22Rv1 (cell line): ENCODE measurements at regions not wholly inside any gene's neighbourhood (a gene's known extent, or its start where the extent isn't known, plus 50 kb on each side); places are given as distances from the start of the nearest gene placed in this dataset.

Experiments used
- H3K27ac ChIP-seq: fragments of 450-650 bp; 2 replicates; pipeline ENCODE4 v1.5.1; 2017
- CTCF ChIP-seq: fragments of 450-650 bp; IDR thresholded peaks from 2 replicates; pipeline ENCODE4 v1.5.1; 2017; ENCODE audit warnings: mild to moderate bottlenecking
- ZFX ChIP-seq: fragments of 450-650 bp; IDR thresholded peaks from 2 replicates; pipeline ENCODE4 v1.6.1; 2017; ENCODE audit warnings: antibody characterized with exemption, borderline replicate concordance

DNA sequence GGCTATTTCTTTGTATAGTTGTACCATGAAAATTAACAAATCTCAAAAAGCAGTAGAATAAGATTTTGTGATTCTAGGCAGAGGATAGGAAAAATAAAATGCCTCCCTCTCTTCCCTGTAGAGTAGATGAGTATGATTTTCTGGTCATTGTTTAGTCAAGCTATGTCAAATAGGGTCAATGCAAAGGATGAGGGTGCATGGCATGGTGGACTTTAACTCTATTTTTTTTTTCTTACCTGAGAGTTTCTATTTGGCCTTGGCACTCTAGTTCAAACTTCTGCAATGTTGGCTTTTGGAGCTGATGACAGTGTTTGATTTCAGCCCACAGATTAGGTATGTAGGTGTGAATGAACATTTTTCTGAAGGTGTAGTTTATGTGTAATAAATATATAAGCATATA is 224.5 kb downstream of the TRIB2 start:
- no peak overlapping the region for H3K27ac ChIP-seq
- no peak for TF ChIP-seq ZFX
- TF ChIP-seq CTCF: no peak

- TF ChIP-seq ZFX: no peak
- no peak for TF ChIP-seq CTCF
- H3K27ac ChIP-seq: no peak overlapping the region
These were observed 231.7 kb downstream of the TRIB2 start for GRCh38 chr2:12948231-12948960.

DNA sequence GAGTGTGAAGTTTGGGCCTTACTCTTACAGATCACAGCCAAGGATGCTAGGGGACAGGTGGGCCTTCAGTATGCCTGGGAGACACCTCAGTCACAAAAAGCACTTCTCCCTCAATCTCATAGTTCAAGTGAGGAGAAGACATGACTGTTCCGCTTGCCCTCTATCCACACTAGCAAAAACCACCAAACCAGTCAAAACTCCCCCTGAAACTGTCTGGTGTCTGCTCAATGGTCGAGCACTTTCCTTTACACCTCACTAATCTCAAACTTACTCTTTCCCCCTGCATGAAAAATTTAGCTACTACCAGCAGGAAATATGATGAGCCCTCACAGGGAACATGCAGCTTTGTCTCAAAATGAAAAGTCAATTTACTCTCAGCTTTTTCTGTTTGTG is 232.2 kb downstream of the TRIB2 start:
- TF ChIP-seq CTCF (no peak), ZFX (no peak)
- H3K27ac ChIP-seq: no peak overlapping the region

GRCh38 chr2:12949406-12949805 is 232.7 kb downstream of the TRIB2 start:
- H3K27ac ChIP-seq: no peak overlapping the region
- no peak for TF ChIP-seq ZFX
- TF ChIP-seq CTCF: no peak

GRCh38 chr2:12950174-12950573 is 233.4 kb downstream of the TRIB2 start:
- TF ChIP-seq ZFX (no peak), CTCF (no peak)
- H3K27ac ChIP-seq: no peak overlapping the region

DNA sequence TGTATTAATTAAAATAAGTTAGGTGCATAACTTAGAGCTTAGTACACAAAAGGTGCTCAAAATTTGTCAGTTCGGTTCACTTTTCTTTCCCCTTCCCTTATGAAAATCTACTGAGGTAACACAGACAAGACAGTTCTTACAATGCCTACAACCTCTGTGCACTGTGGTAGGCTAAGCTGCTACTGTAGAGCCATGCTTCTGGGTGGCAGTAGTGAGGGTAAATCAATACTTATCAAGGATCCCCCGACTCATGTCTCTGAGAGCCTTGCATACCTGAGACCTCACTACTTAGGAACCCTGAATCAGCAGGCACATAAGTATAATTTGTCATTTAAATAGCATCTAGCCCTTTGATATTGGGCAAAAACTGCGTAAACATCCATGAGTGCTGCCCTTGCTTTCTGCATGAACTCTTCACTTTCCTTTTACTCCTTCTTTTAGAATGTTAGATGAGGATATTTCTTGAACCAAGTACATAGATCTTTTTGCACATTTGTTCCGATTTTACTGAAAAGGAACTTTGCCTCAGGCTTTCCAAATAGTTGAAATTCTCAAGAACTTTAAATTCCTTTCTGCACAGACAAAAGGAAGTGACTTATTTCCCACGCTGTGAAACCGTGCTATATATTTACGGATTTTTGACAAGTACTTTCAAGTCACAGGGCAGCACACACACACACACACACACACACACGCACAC is 234.4 kb downstream of the TRIB2 start:
- no peak overlapping the region for H3K27ac ChIP-seq
- TF ChIP-seq CTCF (no peak), ZFX (no peak)

GRCh38 chr2:12951657-12951973 is 234.9 kb downstream of the TRIB2 start:
- TF ChIP-seq CTCF (no peak), ZFX (no peak)
- no peak overlapping the region for H3K27ac ChIP-seq
